ENCODE measurements at regions not wholly inside any gene's neighbourhood (a gene's known extent, or its start where the extent isn't known, plus 50 kb on each side); places are given as distances from the start of the nearest gene placed in this dataset.

- TF ChIP-seq GMEB1 (CRISPR knock-in tag; IDR thresholded peaks at IDR 0.05; ENCODE audit: borderline replicate concordance), result no peak
- no peak for TF ChIP-seq KDM4B (CRISPR knock-in tag; IDR thresholded peaks at IDR 0.05)
- TF ChIP-seq ZNF781 (CRISPR knock-in tag; IDR thresholded peaks at IDR 0.05; ENCODE audit: borderline replicate concordance, not compliant biosample characterization), result no peak
- TF ChIP-seq KAT8 (CRISPR knock-in tag; IDR thresholded peaks at IDR 0.05), result 0 out of 2 replicates have a peak, but pooled peaks have one; percentile 27
- 0 out of 2 replicates have a peak, but pooled peaks have one; percentile 40 for TF ChIP-seq PHF21A (CRISPR knock-in tag; IDR thresholded peaks at IDR 0.05)
- TF ChIP-seq KLF16 (CRISPR knock-in tag; IDR thresholded peaks at IDR 0.05), result 0 out of 4 replicates have a peak, but pooled peaks of 1 of the 2 experiments have one; percentile 19
- no peak for TF ChIP-seq PHF8 (CRISPR knock-in tag; IDR thresholded peaks at IDR 0.05)
- TF ChIP-seq ZNF280B (CRISPR knock-in tag; IDR thresholded peaks at IDR 0.05; ENCODE audit: borderline replicate concordance), result no peak
- TF ChIP-seq MED13 (CRISPR knock-in tag; IDR thresholded peaks at IDR 0.05), result no peak
- TF ChIP-seq ZNF850 (CRISPR knock-in tag; conservative IDR thresholded peaks at IDR 0.05), result no peak
- TF ChIP-seq FOXC1 (CRISPR knock-in tag; IDR thresholded peaks at IDR 0.05; ENCODE audit: borderline replicate concordance), result no peak
- TF ChIP-seq NFIC (IDR thresholded peaks at IDR 0.05; ENCODE audit: low read length), result 0 out of 2 replicates have a peak, but pooled peaks have one; percentile 24
- no peak for TF ChIP-seq ZNF256 (CRISPR knock-in tag; conservative IDR thresholded peaks at IDR 0.05)
- TF ChIP-seq HMG20A (CRISPR knock-in tag; IDR thresholded peaks at IDR 0.05; ENCODE audit: borderline replicate concordance), result peak; percentile 63; the same call in 1 of the 2 replicates
- no peak for TF ChIP-seq HNRNPK (IDR thresholded peaks at IDR 0.05; ENCODE audit: low read depth, low read length, poor library complexity, severe bottlenecking)
- TF ChIP-seq ZSCAN30 (CRISPR knock-in tag; IDR thresholded peaks at IDR 0.05), result no peak
- TF ChIP-seq DNMT1 (CRISPR knock-in tag; IDR thresholded peaks at IDR 0.05), result no peak
- TF ChIP-seq, protein P1, sequence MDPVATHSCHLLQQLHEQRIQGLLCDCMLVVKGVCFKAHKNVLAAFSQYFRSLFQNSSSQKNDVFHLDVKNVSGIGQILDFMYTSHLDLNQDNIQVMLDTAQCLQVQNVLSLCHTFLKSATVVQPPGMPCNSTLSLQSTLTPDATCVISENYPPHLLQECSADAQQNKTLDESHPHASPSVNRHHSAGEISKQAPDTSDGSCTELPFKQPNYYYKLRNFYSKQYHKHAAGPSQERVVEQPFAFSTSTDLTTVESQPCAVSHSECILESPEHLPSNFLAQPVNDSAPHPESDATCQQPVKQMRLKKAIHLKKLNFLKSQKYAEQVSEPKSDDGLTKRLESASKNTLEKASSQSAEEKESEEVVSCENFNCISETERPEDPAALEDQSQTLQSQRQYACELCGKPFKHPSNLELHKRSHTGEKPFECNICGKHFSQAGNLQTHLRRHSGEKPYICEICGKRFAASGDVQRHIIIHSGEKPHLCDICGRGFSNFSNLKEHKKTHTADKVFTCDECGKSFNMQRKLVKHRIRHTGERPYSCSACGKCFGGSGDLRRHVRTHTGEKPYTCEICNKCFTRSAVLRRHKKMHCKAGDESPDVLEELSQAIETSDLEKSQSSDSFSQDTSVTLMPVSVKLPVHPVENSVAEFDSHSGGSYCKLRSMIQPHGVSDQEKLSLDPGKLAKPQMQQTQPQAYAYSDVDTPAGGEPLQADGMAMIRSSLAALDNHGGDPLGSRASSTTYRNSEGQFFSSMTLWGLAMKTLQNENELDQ (CRISPR knock-in tag; IDR thresholded peaks at IDR 0.05; ENCODE audit: borderline replicate concordance), result no peak
- TF ChIP-seq FOXO1 (CRISPR knock-in tag; IDR thresholded peaks at IDR 0.05), result peak; percentile 76
- no peak for TF ChIP-seq REPIN1 (CRISPR knock-in tag; IDR thresholded peaks at IDR 0.05; ENCODE audit: borderline replicate concordance, low read depth)
- TF ChIP-seq HNF4G (IDR thresholded peaks at IDR 0.05; ENCODE audit: borderline replicate concordance, low read depth, low read length), result peak; percentile 57; the same call in 1 of the 2 replicates
- TF ChIP-seq HNF4G (CRISPR knock-in tag; IDR thresholded peaks at IDR 0.05; ENCODE audit: borderline replicate concordance, low read depth), result peak; percentile 31; the same call in 1 of the 2 replicates
- peak; percentile 91 for TF ChIP-seq HNF4A (CRISPR knock-in tag; IDR thresholded peaks at IDR 0.05)
- TF ChIP-seq KLF13 (CRISPR knock-in tag; IDR thresholded peaks at IDR 0.05), result no peak
- TF ChIP-seq ZNF143 (CRISPR knock-in tag; IDR thresholded peaks at IDR 0.05), result no peak
- TF ChIP-seq SOX13 (IDR thresholded peaks at IDR 0.05), result peak; percentile 80
- TF ChIP-seq SOX13 (CRISPR knock-in tag; conservative IDR thresholded peaks at IDR 0.05 in 1 of 2, IDR thresholded peaks at IDR 0.05 in 1 of 2), result peak in 1 of 2 experiments; percentile 96; a peak in 2 of 4 replicates
These were observed 222.8 kb downstream of the FAM170A start (continued) for GRCh38 chr5:119852140-119852539.

Data from HepG2 (cell line).